HG02970 (cell line): ENCODE measurements at regions not wholly inside any gene's neighbourhood (a gene's known extent, or its start where the extent isn't known, plus 50 kb on each side); places are given as distances from the start of the nearest gene placed in this dataset.

Source experiments
- ATAC-seq: cut with Tn5 transposase; IDR thresholded peaks from one replicate; pipeline ENCODE4 v1.9.1; 2021; ENCODE audit warnings: mild to moderate bottlenecking, moderate library complexity, moderate number of reproducible peaks; ENCODE audit not compliant: unreplicated experiment, low FRiP score

DNA sequence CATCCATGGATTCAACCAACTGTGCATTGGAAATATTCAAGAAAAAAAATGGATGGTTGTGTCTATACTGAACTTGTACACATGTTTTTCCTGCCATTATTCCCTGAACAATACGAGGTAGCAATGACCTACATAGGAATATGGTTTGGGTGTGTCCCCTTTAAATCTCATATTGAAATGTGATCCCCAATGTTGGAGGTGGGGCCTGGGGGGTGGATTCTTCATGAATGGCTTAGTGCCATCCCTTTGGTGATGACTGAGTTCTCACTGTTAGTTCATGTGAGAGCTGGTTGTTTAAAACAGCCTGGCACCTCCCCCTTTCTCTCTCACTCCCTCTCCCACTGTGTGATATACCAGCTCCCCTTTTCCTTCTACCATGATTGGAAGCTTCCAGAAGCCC lies 139.8 kb upstream of the BACH2 start:
- ATAC-seq = no peak

DNA sequence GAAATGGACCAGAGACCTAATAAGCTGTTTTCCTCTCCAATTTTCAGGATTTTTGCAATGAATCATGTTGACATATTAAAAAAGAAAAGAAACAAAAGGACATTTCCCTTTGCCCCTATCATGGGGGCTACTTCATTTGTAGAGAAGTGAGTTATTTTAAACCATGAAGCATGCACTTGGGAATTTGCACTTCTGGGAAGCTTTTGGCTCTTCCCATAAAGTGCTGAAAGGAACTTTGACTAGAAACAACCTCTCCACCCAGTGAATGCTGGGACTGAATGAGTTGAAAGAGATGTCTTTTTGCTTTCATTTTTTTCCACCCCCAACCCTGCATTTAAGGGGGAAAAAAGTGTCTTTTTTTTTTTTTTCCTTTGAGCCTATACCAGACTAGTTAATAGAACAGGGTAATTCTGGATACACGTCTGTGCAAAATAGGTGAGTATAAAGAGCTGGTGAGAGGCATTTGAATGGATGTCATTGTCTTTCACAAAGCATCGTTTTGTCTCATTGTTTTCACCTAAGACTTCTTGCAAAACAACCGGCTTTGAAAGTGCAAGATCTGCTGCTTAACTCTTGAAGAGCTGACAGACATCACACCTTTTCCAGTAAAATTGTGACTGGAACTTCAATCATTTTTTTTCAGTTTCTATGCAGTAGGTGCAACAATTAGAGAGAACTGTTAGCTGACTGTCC lies 138.7 kb upstream of the BACH2 start:
- no peak for ATAC-seq

DNA sequence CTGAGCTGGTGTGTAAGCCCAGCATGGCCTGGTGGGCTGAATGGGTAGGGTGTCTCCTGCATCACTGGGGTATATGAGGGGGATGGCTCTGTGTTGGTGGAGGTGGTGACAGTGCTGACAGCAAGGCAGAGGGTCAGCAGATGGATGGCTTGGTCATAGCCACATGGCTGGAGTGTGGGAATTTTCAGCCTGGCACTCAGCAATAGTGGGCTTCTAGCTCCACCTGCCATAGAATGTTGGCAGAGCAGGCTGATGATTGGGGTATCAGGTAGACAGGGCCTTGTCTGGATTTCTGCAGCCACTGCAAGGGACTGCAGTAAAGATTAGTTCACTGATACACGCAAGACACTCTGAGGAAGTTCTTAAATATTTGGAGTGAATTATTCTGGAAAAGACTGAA lies 137.5 kb upstream of the BACH2 start:
- ATAC-seq = no peak

DNA sequence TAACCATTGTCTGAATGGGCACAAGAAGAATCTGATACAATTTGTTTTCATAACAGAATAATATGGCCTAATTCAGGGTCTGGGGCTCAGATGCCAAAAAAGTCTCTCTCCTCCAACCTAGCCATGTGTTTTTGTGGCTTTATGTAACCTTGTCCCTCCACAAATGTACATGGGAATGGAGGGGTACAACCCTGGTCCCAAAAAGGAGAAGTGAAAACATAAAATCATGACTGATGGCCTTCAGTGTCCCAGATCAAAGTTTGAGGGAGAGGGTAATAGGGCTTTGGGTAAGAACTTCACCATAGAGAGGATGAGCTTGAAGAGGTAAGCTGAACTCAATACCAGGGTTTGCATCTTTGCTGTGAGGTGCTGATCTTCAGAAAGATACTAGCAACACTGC lies 136.3 kb upstream of the BACH2 start:
- ATAC-seq = no peak

DNA sequence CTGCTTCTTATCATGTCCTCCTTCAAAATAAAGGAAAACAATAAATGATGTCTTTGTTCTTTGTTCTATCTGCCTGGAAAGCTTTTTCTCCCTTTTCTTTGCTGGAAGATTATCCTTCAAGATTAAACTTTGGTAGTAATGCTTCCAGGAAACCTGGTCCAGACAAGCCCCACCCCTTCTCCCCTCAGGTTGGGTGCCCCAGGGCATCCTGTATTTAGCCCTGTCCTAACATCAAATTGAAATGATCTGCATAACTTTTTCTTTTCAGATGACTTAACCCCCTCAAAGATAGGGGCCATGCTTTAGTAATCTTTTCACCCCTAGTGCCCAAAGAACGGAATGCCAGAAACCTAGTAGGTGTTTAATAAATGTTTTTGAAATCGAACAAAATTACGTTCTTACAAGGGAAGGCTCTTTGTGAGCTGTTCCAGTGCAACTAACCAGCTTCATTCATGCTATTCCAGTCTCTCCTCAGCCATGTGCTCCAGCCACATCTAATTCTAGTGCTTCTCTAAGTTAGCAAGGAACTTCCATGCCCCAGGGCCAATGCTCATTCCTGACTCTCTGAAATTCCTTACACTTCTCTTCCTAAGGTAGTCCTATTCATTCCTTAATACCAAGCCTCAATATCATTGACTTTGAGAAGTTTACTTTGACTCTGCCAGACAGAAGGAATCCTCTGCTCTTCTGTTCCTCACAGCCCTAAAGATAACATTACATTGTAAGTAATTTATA lies 135.6 kb upstream of the BACH2 start:
- ATAC-seq = no peak

DNA sequence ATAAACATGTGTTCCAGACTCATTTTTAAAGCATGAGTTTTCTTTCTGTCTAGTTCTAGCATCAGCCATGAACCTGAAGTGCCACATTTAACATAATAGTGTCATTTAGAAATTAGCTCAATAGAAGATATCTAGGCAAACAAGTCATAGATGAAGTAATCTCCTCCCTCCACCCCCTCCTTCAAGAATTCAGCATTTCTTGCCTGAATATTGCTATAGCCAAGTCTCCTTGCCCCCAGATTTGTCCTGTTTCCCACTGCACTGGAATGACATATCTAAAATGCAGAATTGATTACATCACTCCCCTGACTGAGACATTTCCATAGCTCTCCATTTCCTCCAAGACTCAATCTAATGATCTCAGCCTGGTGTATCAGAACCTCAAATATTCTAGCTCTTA lies 134.9 kb upstream of the BACH2 start:
- ATAC-seq = no peak

DNA sequence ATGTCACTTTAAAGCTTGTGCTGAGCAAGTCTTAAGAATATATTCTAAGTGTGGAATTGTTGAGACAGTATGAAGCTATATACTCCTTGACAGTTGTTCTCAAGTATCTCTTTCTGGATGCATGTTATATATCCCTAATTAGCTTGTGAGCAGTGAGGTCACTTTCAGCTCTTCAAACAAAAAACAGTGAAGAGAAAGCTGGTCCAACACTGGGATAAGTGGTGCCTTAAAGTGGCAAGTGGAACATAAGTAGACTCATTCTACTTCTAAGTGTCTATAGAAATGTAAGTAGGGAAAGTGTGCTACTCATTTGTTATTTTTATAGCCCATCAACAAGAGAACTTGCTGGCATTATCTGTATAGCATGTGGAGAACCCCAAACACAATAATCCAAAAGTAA lies 133.1 kb upstream of the BACH2 start:
- ATAC-seq = no peak

DNA sequence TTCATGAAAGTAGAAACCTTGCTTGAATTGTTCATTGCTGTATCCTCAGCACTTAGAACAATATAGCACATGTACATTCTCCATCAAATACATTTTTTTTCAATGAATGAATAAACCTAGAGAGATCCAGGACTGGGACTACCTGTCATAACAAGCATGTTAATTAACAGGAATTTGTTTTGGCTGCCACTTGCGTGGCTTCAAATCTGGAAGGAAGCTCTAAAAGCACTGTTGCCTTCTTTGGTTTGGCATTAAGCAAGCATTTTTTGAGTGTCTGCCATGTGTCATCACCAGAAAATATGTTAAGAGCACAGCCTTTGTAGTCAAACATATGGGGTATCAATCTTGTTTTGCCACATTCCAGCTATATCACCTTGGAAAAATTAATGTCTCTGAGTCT lies 131.9 kb upstream of the BACH2 start:
- ATAC-seq = no peak

DNA sequence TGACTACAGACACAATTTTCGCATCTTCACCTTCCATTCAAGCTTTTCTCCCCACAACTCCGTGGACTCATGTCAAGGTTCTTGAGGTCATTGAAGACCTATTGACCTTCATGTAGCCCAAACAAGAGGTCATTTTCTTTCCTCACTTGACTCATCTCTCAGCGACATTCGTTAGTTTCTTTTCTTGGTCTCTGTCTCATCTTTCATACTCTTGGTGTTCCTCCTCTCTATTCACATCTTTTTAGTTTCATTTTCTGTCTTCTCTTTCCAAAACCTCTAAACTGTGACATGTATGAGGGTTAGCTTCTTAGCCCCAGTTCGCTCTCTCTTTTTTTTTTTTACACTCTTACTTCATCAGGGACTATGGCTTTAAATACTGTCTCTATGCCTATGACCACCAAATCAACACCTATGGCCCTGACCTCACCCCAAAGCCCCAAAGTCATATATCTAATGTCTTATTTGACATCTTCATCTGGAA lies 128.6 kb upstream of the BACH2 start:
- ATAC-seq = peak; percentile 98

DNA sequence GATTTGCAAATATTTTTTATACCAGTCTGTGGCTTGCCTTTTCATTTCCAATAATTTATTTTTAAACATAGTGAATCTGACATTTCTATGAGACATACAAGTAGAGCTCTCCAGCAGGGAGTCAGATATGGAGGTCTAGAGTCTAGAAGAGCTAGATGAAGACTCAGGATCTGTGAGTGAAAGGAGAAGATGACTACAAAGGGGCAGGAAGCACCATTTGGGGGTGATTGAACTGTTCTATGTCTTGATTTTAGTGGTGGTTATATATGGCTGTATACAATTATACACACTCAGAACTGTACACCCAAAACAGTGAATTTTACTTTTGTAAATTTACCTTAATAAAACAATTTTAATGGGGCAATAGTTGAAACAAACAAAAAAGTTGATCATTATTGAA lies 127.9 kb upstream of the BACH2 start:
- no peak for ATAC-seq

DNA sequence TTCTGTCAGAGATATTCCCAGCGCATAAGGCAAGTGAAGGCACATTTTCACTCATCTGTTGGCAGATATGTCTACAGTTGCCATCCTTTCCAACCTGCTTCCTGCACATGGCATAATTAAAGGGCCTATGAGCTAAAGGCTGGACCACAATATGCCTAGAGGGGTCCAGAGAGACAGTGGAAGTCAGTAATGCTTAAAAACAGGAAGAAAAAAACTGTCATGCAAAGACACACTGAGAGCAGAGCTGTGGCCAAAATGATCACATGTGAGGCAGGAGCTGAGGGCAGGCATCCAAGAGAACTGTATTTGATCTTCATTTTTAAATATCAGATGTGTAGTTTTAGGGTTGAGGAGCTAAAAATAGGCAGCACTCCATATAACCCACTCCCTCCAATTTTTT lies 125.0 kb upstream of the BACH2 start:
- no peak for ATAC-seq

DNA sequence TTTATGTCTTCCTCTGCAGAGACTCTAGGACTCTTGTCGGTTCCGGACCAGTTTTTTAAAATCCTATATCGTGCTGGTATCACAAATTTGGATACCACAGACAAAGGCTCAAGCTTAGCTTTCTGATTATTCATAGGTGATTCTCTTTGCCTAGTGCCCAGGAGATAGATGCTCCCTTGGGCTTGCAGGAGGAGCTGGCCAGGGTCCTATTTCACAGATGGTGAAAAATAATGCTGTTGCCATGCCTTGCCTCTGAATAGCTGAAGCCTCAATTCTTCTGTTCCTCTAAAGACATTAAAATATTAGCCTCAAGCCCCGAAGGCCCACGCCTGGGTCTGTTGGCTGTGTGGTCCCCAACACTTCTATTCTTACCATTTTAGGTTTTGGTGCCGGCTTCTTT lies 123.9 kb upstream of the BACH2 start:
- no peak for ATAC-seq

DNA sequence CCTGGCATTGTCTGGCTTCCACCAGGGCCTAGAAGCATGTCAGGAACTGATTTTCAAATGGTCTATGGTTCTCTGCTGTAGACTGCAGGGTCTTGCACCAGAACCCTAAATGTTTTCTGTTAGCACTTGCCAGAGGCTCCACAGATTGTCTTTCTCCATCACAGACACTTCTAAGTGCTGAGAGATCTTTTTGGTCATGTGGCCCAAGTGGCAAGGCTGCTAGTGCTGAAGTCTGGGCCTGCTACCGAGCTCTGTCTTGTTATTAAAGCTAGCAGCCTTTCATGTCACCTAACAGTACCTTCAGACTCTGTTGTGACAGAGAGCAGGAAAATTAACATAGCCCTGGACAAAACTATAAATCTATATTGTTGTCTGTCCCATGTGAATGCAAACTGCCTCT lies 120.7 kb upstream of the BACH2 start:
- ATAC-seq = no peak

DNA sequence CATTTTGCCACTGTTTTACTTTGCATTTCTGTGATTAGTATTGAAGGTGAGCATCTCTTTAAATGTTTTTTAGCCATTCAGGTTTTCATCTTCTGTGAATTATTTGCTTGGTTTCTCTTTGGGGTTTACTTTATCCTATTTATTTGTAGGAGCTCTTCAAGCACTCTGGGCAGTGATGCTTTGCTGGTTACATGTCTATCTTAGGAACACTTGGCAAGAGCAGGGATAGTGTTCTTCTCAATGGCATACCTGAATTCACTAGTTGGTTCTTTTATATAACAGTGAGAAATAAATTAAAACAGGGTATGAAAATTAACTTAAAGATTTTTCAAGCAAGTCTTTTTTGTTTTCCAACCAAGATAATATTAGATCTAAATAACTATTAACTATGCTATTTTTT lies 119.7 kb upstream of the BACH2 start:
- ATAC-seq = no peak

DNA sequence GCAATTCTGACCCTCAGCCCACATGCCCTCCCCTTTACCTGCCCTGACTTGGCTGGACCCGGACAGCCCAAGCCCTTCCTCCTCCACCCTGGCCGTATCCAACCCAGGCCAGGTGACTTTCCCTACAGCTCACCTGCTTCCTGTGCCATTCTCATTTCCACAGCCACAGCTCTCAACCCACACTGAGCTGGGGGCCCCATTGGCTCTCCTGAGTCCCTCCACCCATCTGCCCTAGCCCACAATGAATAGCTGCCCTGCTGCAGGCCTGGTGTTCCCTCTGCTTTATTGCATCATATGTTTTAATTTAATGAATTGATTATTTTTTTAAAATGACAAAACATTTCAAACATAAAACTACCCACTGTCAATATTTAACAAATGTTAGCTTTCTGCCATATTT lies 118.5 kb upstream of the BACH2 start:
- ATAC-seq = no peak

DNA sequence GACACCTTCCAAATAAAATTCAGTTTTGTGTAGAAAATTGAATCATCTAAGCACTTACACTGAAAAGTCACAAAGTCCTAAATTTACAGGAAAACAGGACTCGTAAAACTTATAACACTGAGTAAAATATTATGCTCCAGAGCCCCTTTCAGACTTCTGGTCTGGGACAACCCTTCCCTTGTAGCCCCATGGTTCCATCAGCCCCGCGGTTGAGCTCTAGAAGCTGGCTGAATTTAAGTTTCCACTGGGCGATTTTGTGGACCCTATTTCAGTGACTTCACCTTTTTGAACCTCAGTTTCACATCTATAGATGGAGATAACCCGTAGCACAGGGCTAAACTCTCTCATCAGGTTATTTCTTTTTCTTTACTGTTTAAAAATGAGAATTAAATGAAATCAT lies 117.7 kb upstream of the BACH2 start:
- no peak for ATAC-seq

DNA sequence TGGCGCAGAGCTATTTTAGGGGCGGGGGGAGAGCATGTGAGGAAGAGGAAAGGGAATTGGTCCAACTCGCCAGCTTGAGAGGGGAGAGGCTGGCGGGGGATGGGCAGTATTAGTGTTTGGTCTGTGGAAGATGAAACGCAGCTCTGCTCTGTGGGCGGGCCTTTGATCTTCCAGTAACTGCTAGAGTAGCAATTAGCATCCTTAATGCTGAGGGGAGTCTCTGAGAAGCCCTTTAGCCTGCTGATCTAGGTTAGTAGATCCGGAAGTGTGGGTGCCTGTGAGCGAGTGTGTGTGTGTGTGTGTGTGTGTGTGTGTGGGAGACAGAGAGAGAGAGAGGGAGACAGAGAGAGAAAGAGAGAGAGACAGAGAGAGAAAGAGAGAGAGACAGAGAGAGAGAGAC lies 117.2 kb upstream of the BACH2 start:
- no peak for ATAC-seq

DNA sequence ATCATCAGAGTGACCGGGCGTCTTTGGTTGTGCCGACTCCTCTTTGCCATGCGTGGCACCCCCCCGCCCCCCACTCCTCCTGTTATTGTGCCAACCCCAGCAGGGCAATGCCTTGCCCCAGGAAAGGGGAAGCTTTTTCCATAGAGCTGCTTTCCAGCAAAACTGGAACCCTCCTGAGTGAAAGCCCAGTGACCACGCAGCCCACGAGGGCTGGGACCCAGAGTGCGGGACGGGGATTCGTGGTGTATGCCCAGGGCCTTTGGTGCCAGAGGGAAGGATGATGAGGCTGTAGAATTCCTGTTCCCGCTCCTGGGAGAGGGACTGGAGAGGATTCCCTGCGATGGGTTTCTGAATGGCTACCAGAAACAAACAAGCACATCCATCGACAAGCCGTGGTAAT lies 116.8 kb upstream of the BACH2 start:
- ATAC-seq = no peak

DNA sequence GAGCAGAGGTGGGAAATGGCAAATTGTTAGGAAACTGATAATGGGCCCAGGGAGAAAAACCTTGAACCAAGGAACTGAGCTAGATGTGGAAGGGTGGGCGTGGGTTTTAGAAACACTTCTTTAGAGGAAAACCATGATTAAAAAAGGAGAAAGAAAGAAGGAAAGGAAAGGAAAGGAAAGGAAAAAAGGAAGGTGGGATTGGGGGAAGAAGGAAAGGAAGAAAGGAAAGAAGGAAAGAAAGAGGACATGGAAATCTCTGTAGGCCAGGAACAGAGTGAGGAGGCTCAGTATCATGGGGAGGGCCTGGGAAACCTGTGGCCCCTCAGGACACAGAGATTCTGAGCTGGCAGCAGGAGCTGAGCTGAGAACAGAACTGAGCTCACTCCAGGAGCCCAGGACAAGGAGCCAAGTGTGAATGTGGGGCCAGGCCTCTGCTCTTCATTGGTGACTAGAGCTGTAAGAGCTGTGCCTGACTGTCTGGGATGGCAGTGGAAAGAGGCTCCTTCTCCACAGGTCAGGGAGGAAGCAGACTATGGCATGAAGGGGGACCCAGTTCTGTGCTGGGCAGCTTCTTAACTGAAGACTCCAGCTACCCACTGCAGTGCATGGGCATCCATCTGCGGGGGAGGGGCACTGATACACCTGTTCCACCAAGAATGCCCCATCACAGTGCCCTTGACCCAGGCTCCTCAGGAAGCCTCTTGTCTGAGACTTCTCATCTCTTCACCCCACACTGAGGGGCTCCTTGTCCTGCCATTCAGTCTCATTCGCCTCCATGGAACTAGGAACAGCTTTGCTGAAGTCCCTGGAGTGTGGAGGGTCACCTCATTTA lies 116.1 kb upstream of the BACH2 start:
- ATAC-seq = no peak

DNA sequence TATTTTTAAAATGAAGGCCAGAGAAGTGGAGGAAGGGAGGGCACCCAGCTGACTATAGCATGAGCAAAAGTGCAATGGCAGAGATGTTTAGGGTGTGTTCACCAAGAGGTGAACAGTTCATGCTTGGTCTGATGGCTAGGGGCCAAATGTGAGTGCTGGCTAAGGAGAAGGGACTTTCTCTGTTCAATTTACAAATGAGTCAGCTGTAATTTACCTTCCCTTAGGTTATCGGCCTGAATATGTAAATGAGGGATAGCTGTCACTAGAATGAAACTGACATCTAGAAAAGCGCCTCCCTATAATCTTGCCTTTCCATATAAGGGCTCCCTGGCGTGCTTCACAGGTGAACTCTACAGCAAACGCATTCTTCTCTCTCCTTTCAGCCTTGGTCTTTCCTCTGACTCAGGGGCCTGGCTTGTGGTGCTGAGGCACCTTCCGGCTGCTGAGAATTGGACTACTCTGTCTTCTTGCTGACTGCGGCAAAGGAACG lies 114.7 kb upstream of the BACH2 start:
- peak; percentile 76 for ATAC-seq

DNA sequence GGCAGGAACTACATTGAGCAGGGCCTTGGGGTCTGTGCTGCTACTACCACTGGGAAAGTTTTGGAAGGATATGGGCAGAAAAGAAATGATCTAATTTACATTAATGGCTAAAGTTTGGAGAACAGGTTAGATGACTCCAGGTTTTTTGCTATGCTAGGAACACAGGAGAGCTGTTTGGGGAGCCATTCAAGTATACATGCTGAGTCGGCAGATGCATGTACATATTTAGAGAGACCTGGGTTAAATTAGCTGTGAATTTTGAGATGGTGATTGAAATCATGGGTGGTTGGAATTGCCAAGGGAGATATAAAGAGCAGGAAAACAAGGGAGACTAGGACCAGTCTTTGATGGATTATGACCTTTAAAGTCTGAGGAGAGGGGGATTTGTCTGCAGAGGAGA lies 113.1 kb upstream of the BACH2 start:
- ATAC-seq = no peak
